HG03097 (cell line): ENCODE measurements at regions not wholly inside any gene's neighbourhood (a gene's known extent, or its start where the extent isn't known, plus 50 kb on each side); places are given as distances from the start of the nearest gene placed in this dataset.
"Not testable (repeated sequence)": the region's sequence is repeated elsewhere in the genome, so short reads cannot be mapped to it uniquely, and the experiment has no call there.

ENCODE experiments used
- ATAC-seq: cut with Tn5 transposase; IDR thresholded peaks from one replicate; pipeline ENCODE4 v1.9.1; 2021; ENCODE audit not compliant: unreplicated experiment, low FRiP score

DNA sequence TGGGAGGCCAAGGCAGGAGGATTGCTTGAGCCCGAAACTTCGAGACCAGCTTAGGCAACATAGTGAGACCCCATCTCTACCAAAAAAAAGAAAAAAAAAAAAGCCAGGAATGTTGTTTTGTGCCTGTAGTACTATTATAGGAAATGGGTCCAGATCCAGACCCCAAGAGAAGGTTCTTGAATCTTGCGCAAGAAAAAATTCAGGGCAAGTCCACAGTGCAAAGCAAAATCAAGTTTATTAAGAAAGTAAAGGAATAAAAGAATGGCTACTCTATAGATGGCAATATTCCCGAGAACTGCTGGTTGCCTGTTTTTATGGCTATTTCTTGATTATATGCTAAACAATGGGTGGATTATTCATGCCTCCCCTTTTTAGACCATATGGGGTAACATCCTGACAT, 51.2 kb upstream of the RDX start:
- ATAC-seq: no peak

DNA sequence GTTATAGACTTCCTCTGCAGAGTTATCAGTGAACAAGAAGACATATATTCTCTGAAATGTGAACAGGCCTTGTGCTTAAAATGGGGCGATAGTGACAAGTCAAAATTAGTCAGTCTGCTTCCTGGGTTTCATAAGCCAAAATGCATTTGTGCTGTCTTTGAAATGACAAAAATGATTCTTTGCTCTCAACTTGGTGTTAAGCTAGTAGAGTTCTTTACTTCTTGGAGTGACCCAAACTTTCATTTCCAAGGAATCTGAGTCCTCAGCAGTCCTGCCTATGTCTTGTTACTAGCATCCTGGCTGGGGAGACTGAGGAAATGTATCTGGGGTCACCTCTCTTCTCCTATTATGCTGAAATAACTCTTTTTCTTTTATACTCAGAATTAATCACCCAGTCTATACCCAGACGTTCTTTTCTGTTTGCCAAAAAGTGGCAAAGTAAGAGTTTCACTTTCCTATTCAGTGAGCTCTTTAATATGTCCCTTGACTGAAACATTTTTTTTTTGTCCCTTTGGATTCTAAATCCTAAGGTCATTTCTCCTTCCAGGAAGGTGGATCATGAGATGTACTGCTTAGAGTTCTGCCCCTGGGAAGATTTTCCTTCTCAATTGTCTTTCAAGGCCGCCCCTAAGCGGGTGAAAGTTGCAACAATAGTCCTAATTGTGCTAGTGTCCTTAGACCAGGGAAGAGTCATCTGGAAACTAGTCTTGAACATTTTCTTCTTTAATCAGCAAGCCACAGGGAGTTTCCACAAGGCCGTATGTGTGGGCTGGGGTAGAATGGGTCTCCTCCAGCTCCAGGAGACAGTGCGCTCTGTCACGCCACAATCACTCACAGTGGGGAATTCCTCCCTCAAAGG, 53.0 kb upstream of the RDX start:
- peak; percentile 73 for ATAC-seq

DNA sequence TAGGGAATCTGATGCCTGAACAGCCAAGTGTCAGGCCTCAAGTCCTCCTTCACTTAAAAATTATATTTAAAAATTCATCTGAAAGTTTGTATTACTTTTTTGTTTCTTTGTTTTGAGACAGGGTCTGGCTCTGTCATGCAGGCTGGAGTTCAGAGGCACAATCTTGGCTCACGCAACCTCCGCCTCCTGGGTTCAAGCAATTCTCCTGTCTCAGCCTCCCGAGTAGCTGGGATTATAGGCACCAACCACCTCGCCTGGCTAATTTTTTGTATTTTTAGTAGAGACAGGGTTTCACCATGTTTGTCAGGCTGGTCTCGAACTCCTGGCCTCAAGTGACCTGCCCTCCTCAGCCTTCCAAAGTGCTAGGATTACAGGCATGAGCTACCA, 53.6 kb upstream of the RDX start:
- not testable (repeated sequence) for ATAC-seq

DNA sequence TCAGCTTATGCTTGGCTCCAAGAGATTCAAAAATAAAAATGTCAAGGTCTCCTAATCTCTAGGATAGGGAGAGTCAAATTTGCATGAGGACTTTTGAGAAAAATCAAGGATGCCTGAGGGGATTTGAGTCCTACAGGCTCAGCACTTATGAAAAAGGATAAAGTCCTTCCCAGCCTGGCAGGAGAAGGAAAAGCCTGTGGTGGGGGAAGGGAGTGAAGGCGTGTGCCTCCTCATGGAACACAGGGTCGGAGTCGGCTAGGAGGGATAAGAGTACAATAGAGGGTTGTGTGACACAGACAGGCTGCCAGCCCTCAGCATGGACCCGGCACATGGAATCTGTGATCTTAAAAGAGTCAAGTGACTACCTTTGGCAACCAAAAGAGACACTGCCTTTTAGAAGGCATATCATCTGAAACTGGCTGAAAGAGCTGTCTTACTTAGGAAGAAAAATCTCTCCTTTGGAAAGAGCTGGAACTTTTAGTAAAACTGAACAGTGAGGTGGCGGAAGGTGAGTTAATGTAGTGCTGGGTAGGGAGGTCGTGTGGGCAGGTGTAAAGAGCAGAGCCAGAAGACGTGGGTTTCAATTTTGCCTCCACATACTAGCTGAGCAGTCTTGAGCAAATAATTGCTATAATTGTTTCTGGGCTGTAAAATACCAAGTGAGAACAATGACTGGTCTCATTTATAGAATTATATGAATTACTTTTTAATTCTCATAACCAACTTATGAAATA, 58.8 kb upstream of the RDX start:
- ATAC-seq: no peak

DNA sequence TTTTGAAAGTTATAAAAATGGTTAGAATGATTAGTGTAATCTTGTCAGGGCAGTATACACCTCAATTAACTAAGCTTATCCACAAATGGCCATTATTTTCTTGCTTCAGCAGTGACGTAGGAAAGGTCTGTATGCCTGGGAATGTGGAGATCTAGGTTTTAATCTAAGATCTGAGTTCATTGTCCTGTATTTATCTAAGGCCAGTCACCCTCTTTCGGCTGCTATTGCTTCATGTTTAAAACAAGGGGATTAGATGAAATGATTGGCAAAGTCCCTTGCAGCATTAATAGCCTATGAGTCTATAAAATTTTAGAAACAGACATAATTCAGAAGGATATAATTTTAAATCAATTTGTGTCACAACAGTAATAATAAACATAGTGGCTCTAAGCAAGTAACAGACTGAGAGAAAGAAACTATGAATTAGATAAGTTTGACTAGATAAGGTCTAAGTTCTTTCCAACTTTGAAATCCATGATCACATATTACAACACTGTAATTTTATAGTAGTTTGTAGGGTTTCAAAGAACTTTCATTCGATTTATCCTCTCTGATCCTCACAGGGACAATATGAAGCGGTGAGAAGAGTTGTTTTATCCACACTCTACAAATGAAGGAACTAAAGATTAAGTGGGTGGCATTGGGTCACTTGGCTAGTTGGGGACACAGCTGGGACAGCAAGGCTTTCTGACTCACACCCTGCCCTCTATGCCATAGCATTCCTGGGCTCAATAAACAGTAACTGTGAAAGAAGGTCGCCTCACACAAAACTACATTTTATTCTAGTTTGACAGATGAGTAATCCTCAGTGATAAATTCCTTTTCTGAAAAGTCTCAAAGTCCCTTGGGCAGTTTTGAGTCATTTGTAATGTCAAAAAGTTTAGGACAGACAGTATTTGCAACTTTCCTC, 60.6 kb upstream of the RDX start:
- ATAC-seq: no peak

DNA sequence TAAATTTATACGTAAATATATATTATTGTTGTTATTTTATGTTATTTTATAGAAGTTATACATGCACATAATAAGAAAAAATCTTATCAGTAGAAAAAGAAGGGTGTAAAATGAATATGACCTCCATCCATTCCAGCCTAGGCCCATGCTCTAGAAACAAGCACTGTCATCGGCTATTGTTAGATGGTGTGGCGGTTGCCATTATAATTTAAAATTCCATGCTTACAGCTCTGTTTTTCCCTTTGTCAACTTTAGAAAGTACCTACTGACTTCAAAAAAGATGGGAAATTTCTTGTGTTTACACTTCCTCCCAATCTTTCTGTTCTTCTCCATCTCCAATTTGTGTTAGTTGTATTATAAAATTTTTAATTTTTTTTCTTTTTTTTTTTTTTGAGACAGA, 61.9 kb upstream of the RDX start:
- ATAC-seq: no peak

DNA sequence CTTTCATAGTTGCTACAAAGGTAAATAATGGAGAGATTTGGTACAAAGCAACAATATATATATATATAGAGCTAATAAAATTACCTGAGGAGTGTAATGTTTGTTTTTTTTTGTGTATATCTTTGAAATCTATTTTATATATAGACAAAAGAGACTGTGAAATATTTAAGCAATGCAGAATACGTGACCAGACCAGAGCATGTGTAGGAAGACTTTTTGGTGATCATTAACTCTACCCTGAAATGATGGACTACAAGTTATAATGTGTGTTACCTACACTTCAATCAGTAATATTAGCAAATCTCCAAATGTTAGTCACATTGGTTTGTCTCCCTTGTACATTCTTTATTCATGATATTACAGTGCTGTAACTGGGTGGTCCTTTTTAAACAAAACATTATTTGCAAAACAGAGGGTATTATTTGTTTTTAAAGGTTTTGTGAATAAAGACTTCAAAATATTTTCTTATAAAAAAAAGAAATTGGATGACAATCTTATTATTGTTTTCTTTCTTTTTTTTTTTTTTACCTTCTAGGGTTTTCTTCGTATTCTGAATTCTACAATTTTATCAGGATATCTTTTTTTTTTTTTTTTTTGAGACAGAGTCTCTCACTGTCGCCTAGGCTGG, 64.5 kb upstream of the RDX start:
- ATAC-seq: not testable (repeated sequence)

DNA sequence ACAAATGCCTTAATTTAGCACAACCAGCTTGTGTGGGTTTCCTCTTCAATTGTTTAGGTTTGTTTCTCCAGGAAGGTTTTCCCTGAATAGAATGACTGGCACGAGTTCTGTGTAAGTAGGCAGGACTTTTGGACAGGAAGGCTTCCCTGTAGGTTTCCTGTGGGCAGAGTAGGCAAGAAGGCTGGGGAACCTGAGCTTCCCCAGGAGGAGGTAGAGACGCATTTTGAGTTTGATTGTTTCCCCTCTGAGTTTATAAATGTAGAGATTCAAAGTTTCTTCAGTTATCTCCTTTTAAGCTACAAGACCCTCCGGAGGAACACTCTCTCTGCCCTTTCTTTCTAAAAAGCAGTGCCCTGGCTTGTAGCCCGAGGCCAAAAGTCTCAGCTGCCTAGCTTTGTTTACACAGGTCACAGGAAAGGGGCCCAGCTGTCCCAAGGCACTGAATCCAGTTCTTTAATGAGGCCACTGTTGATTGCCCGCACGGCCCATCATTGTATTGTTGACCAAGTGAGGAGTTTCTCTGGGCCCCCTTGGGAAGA, 66.6 kb upstream of the RDX start:
- ATAC-seq: no peak

DNA sequence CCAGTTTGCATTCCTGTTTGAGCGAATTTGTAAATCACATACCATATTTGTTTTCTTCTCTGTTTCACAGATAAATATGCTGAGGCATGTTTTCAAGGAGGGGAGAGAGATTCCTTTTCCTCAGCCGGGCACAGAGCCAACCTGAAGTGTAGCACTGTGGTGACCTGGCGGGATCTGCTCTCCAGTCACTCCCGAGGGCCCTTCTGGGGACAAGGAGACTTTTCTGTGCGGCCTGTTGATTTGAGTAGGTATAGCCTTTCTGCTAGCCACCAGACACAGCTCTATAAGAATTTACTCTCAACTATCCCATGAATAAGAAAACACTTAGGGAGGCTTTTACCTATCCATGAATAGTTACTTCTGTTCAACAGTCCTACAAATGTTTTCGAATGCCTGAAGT, 63.5 kb upstream of the FDX1 start:
- ATAC-seq: no peak

DNA sequence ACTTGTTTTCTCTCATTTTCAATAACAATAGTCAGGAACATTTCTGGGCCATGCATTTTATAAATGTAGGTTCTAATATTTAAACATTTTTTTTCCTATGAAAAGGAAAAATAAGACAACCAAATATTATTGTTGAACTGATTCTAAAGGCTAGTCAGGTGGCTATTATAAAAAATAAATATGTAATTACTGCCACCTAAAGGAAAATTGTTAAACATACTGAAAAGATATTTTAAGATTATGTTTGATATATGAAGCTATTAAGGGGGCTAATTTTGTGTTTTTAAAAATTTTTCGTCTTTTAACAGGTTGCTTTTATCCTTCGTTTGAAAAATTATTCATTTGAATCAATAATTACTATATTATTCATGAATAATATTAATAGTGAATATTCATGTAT, 62.2 kb upstream of the FDX1 start:
- no peak for ATAC-seq

DNA sequence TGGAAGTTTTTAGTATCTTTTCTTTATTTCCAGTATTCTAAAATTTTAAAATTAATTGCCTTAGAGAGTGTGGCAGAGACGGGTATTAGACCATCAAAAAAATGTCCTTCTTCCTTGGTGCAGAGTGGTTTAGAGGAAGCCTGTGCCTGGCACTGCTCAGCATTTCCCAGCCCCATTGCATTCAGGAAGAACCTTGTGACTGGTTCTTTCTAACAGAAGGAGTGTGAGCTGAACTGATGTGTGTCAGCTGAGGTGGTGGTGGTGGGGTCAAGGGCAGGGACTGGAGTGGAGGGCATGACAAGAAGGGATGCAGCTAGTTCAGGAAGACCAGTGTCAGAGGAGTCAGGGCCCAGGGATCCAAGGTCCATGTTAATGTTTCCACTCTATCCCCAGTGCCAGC, 58.7 kb upstream of the FDX1 start:
- no peak for ATAC-seq

DNA sequence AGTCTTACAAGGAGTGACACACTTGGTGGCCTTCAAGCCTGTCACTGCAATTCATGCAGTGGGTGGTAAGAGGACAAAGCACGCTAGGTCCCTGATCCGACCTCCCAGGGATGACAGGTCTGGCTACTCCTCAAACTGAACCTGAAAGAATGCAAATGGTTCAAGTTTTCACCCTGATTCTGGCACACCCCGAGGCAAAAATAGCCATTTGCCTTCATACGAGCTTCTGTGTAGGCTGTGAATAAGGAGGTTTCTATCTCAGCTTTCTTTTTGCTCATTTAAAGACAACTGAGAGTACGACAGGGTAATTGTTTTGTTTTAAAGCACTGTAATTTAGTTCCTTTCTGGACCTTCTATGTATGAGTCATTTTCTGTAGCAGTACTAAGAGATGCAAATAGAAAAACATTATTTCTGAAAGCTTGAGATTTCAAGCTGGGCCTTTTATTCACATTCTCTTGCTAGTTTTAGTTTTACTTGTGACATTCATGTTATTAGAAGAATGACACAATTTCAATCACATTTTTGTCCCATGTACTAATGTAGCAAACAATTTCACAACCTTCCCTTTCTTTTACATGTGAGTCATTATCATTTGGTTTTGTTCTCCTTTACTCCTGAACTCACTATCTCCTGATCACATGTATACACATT, 56.6 kb upstream of the FDX1 start:
- ATAC-seq: peak; percentile 74

DNA sequence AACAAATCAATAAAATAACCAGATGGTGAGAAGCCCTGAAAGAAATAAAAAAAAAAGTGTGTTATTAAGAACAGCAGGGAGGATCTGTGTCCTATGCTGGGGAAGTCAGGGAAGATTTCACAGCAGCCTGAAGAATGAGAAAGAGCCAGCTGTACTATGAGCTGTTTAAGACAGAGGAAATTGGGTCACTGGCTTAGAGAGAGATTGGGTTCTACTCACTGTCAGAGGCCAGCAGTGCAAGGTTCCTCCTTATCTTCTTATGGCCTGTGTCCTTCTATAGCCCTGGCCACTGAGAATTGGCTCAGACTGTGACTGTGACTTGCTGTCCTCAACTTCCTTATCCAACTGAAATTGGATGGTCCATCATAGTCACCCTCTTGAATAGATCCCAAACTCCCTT, 54.8 kb upstream of the FDX1 start:
- ATAC-seq: no peak

DNA sequence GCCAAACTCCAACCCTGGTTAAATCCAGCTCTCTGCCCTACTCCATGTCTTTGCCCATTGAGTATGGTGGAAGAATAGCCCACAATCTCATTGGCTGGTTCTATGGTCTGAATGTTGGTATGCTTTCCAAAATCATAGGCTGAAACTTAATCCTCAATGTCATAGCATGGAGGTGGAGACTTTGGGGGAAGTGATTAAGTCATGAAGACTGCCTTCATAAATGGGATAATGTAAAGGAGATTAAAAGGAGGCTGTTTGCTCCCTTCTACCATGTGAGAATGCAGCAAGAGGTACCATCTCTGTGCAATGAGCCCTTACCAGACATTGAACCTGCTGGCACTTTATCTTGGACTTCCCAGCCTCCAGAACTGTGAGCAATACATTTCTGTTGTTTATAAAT, 54.4 kb upstream of the FDX1 start:
- ATAC-seq: no peak

DNA sequence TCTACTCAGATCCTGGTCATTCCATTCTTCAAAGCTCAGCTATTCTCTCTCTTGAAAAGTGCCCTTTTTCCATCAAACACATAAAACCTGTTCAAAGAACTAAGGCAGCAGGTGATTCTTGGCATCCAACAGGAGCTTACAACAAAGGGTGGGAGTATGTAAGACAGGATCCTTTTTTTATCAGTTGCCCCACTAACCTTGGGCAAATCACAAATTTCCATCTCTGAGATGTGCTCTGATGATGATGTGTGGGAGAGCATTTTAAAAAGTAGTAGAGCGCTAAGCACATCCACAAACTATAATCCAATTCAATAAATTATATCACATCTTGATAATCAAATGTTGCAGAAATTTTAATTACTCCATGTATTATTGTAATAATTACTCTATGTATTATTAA, 53.7 kb upstream of the FDX1 start:
- ATAC-seq: no peak

DNA sequence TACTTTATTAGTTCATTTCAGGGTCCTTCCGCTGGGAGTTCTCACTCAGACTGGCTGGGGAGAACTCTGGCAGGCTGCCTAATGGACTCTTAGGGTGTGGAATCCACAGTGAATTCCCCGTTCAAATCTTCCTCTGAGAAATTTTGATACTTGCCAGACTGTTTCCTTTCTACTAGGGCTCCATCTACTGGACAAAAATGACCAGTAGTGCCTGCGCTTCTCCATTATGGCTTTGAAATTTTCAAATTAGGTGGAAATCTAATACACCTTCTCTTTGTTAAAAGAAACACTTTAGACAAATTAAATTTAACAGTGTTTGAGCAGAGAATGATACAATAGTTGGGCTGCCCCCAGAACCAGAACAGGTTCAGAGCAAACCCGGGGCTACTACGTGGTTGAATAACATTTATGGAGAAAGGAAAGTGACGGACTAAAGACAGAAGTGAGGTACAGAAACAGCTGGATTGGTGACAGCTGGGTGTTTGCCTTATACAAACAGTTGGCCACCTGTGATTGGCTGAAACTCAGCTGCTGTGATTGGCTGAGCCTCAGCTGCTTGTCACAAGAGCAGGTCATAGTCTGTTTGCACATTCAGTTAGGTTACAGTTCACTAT, 52.9 kb upstream of the FDX1 start:
- peak; percentile 45 for ATAC-seq

DNA sequence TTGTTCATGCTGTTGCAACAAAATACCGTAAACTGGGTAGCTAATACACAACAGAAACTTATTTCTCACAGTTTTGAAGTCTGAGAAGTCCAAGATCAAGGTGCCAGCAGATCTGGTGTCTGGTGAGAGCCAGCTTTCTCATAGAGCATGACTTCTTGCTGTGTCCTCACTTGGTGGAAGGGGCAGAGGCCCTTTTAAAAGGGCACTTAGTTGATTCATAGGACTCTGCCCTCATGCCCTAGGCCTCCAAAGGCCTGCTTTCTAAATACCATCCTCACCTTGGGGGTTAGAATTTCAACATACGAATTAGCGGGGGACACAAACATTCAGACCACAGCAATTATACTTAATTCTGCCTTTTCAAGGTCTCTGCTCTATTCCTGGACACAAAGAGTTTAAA, 52.3 kb upstream of the FDX1 start:
- ATAC-seq: no peak

DNA sequence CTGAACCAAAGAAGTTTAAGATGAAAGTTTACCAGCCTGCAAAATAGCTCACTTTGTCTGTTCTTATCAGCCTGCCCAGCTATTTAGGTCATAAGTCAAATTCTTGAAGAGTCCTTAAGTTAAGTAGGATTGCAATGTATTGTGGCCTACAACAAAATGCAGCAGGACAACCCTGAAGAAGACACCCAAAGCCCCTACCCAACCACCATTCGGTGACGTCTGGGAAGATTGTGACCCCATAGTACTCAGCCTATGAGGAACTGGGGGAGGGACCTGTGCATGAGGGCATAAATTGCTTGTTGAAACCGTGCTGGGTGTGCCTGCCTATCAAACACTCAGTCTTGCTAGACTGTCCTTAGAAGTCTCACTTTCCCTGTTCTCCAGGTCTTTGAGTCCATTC, 50.5 kb upstream of the FDX1 start:
- no peak for ATAC-seq

DNA sequence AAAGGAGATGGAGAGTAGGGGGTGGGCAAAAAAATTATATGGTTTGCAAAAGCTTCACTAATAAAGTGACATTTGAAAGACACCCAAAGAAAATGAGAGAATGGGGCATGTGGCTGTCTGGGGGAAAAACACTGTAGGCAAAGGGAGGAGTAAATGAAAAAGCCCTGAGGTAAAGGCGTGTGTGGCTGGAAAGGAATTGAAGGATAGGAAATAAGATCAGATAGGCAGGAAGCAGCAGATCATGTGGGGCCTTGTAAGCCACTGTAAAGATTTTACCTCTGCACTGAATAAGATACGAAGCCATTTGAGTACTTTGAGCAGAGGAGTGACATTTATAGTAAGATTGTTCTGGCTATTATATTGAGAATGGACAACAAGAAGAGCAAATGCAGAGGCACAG, 49.8 kb upstream of the FDX1 start:
- no peak for ATAC-seq
